Prostate gland (tissue), 2 donors: ENCODE measurements at regions not wholly inside any gene's neighbourhood (a gene's known extent, or its start where the extent isn't known, plus 50 kb on each side); places are given as distances from the start of the nearest gene placed in this dataset.
A peak's percentile ranks its signal among the peaks of the same experiment; 100 is the strongest.

ENCODE experiments used
- DNase-seq: peaks from one replicate; pipeline ENCODE4 v3.0.0-alpha.2; 2019; ENCODE audit warnings: low spot score
- H3K27ac ChIP-seq, 2 donors: fragments of 200-600 bp; sonication (generic); 2 replicates each; pipeline ENCODE4 v1.5.1; 2017 to 2019
- H3K27me3 ChIP-seq: fragments of 200-600 bp; sonication (generic); replicated peaks from 2 replicates; pipeline ENCODE4 v1.5.1; 2019; ENCODE audit not compliant: insufficient read depth
- H3K36me3 ChIP-seq, 2 donors: fragments of 200-600 bp; sonication (generic); 1 replicate in 1 of 2; 2 replicates in 1 of 2; pipeline versions ENCODE4 v1.5.1 to v1.8.1; 2017 to 2019
- H3K4me1 ChIP-seq: fragments of 200-600 bp; sonication (generic); replicated peaks from 2 replicates; pipeline ENCODE4 v1.5.1; 2019
- H3K4me3 ChIP-seq, 2 donors: fragments of 200-600 bp; sonication (generic); 2 replicates each; pipeline ENCODE4 v1.5.1; 2017 to 2019
- H3K9me3 ChIP-seq: fragments of 200-600 bp; sonication (generic); 2 replicates; pipeline ENCODE4 v1.5.1; 2017
- POLR2A ChIP-seq: fragments of 450-650 bp; IDR thresholded peaks from one replicate; pipeline ENCODE4 v1.6.1; 2016; ENCODE audit warnings: antibody characterized with exemption, mild to moderate bottlenecking
- POLR2AphosphoS5 ChIP-seq: sonication (generic); formaldehyde crosslinking; IDR thresholded peaks from one replicate; pipeline ENCODE4 v1.6.1; 2017; ENCODE audit warnings: antibody characterized with exemption
- WGBS: methylation state at CpG from one replicate; pipeline ENCODE4 v1.1.5; 2018; 5-methylcytosine and 5-hydroxymethylcytosine counted together
- intact Hi-C: fragments of 100-400 bp; cut with DNase I; formaldehyde crosslinking; loops from one replicate; pipeline ENCODE4 v1.14.2; 2022
- TF ChIP-seq, protein P1 (sequence below), 4 experiments: fragments of 200-600 bp in 2 of 4; fragments of 450-650 bp in 2 of 4; sonication (generic) in 2 of 4; IDR thresholded peaks; 1 replicate in 3 of 4; 2 replicates in 1 of 4; pipeline ENCODE4 v1.5.1; 2016 to 2019; ENCODE audit warnings: antibody characterized with exemption in 4 of 4, mild to moderate bottlenecking in 2 of 4, moderate library complexity in 2 of 4

DNA sequence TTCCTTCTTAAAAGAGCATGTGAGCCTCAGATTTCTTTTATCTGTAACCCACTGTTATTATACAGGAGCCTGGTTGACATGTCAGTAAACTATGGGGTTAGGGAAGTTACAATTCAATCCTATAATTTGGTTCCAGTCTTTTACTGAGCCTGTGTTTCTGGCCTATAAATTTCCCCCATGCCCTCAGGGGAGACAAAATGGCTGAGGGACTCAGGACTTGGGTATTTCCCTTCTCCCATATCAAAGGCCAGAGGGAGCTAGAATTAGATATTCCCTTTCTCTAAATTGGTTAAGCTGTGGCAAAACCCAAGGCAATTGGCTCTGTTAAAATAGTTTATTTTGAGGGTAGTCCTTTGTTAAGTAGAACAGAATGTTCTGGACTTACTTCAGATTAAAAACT lies 823.2 kb downstream of the TLE1 start:
- no peaks in the 10 kb centered on the region for H3K27me3 ChIP-seq
- TF ChIP-seq POLR2A (no peak), POLR2AphosphoS5 (no peak)
- TF ChIP-seq, protein P1, sequence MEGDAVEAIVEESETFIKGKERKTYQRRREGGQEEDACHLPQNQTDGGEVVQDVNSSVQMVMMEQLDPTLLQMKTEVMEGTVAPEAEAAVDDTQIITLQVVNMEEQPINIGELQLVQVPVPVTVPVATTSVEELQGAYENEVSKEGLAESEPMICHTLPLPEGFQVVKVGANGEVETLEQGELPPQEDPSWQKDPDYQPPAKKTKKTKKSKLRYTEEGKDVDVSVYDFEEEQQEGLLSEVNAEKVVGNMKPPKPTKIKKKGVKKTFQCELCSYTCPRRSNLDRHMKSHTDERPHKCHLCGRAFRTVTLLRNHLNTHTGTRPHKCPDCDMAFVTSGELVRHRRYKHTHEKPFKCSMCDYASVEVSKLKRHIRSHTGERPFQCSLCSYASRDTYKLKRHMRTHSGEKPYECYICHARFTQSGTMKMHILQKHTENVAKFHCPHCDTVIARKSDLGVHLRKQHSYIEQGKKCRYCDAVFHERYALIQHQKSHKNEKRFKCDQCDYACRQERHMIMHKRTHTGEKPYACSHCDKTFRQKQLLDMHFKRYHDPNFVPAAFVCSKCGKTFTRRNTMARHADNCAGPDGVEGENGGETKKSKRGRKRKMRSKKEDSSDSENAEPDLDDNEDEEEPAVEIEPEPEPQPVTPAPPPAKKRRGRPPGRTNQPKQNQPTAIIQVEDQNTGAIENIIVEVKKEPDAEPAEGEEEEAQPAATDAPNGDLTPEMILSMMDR (IDR thresholded peaks at IDR 0.05) = no peak
- no peaks in the 10 kb centered on the region for H3K4me1 ChIP-seq
- H3K9me3 ChIP-seq = no peaks in the 10 kb centered on the region
- no peak overlapping the region for H3K27ac ChIP-seq
- intact Hi-C loops = no loop called here
- H3K36me3 ChIP-seq = no peaks in the 10 kb centered on the region
- H3K4me3 ChIP-seq = no peak overlapping the region
- DNase-seq = no peak

DNA sequence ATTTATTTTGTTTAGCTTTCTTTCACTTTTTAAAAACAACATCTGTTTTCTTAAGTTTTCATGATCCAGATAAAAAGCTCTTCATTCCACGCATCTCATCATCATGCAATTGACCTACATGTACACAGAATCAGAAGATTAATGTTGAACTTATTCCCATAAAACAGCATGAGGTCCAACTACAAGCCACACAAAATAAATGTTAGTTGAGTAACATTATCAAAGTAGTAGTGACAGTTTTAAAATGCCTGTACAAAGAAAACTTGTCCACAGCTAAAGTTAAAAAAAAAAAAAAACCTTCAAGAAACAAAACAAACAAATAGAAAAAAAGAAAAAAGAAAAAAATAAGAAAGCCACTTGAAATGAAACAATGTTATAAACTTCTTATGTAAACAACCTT lies 846.3 kb downstream of the TLE1 start:
- no peaks in the 10 kb centered on the region for H3K9me3 ChIP-seq
- H3K4me3 ChIP-seq = no peak overlapping the region
- intact Hi-C loops = no loop called here
- 50% methylated on average over 1 of the region's 1 CpG for WGBS
- no peaks in the 10 kb centered on the region for H3K4me1 ChIP-seq
- no peaks in the 10 kb centered on the region for H3K27me3 ChIP-seq
- DNase-seq = no peak
- no peaks in the 10 kb centered on the region for H3K36me3 ChIP-seq
- TF ChIP-seq, protein P1 (IDR thresholded peaks at IDR 0.05) = no peak
- no peak for TF ChIP-seq POLR2A
- TF ChIP-seq POLR2AphosphoS5 = no peak
- H3K27ac ChIP-seq = no peak overlapping the region

DNA sequence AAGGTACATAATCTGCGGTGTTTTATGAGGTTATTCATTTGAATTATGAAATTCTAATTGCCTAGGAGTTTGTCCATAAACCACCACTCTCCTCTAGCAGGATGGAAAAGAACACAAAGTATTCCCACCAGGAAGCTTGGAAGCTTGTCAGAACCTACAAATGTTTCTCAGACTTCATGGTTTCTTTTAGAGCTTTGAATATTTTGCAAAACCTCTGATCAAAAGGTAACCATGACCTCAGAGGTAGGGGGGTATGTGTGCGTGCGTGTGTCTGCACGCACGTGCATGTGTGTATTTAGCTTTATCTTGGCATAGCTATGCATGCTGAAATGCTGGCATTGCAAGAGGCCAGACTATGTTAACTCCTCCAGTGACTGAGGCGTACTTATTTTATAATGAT lies 847.0 kb downstream of the TLE1 start:
- peak; percentile 10 for TF ChIP-seq POLR2AphosphoS5
- no peak for TF ChIP-seq POLR2A
- intact Hi-C loops = no loop called here
- DNase-seq = peak; percentile 4
- Histone ChIP-seq H3K4me3 (no peak overlapping the region), H3K4me1 (no peaks in the 10 kb centered on the region), H3K27ac (no peak overlapping the region), H3K9me3 (no peaks in the 10 kb centered on the region), H3K27me3 (no peaks in the 10 kb centered on the region), H3K36me3 (no peaks in the 10 kb centered on the region)
- WGBS = 17% methylated on average over 6 of the region's 6 CpGs

DNA sequence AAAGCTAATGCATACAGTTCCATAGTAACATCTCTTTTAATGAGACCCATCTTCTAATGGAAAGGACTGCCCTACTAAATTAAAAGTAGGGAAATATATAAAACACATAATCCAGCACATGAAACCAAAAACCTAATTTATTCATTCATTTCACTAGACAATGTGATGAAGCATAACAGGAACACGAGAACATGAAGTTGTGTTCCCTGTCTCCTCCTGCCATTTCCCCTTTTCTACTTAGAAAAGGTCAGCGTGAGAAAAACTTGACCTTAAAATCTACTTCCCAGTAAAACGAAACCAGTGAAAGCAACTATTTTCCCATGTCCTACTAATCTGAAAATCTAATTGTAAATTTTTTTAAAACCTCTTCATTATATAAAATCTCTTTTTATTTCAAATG lies 847.5 kb downstream of the TLE1 start:
- H3K4me1 ChIP-seq = no peaks in the 10 kb centered on the region
- H3K4me3 ChIP-seq = no peak overlapping the region
- 42% methylated on average over 3 of the region's 3 CpGs for WGBS
- DNase-seq = no peak
- no peaks in the 10 kb centered on the region for H3K36me3 ChIP-seq
- no peaks in the 10 kb centered on the region for H3K27me3 ChIP-seq
- no peak for TF ChIP-seq POLR2AphosphoS5
- TF ChIP-seq POLR2A = no peak
- TF ChIP-seq, protein P1 (IDR thresholded peaks at IDR 0.05) = no peak
- no peaks in the 10 kb centered on the region for H3K9me3 ChIP-seq
- no peak overlapping the region for H3K27ac ChIP-seq
- intact Hi-C loops = no loop called here

DNA sequence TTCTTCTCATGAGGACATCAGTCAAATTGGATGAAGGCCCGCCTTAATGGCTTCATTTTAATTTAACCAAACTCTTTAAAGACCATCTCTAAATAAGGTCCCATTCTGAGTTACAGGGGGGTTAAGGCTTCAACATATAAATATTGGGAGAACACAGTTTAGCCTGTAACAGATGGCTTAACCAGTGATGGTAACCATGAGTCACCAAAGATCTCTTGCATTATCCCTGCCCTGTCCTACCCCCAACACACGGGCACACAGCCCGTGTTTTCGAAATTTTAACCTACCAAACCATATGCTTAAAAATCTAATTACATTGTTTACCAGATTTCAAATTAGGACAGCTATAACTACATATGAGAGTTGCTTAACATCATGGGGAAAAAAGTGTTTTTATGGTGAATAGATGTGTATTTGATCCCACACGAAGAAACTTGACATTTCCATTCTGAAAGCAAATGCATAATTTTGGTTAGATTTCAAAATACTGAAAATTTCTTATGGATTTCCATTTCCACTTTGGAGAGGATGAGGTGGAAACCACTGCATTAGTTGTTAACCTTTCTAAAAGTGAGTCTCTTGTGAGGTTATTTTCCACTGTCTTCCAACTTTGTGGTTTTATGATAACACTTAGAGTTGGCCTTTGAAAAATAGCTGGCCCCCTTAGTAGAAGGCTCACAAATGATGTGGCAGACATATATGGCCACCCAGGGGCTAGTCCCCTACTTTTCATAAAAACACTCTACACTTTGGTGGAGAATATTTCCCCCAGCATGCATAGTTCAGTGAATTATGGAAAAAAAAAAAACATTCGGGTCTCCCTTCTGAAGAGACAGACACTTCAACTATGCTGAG lies 849.3 kb downstream of the TLE1 start:
- intact Hi-C loops = no loop called here

More for the DNA sequence above, 849.3 kb downstream of the TLE1 start:
- no peak for DNase-seq
- H3K9me3 ChIP-seq = no peaks in the 10 kb centered on the region
- TF ChIP-seq, protein P1 (IDR thresholded peaks at IDR 0.05) = no peak
- TF ChIP-seq POLR2AphosphoS5 (no peak), POLR2A (no peak)
- WGBS = 95% methylated on average over 6 of the region's 6 CpGs
- no peak overlapping the region for H3K4me3 ChIP-seq
- H3K27ac ChIP-seq = no peak overlapping the region
- no peaks in the 10 kb centered on the region for H3K36me3 ChIP-seq
- H3K27me3 ChIP-seq = no peaks in the 10 kb centered on the region
- H3K4me1 ChIP-seq = no peaks in the 10 kb centered on the region
